Activated CD4-positive, alpha-beta T cell treated with anti-CD3 and anti-CD28 coated beads, Interleukin-2, Interleukin-6, amounts not matched to agents 100 ng/mL and 50 ng/mL, durations not matched to agents 16 hours and 8 hours (primary cell): ENCODE measurements at regions not wholly inside any gene's neighbourhood (a gene's known extent, or its start where the extent isn't known, plus 50 kb on each side); places are given as distances from the start of the nearest gene placed in this dataset.
"Not testable (repeated sequence)": the region's sequence is repeated elsewhere in the genome, so short reads cannot be mapped to it uniquely, and the experiment has no call there.

ENCODE experiments used
- DNase-seq: peaks from one replicate; pipeline ENCODE4 v3.0.0-alpha.2; 2020

GRCh38 chr11:67873223-67873622, 130.7 kb downstream of the UNC93B1 start:
- DNase-seq = not testable (repeated sequence)

GRCh38 chr11:67871168-67871567, 132.7 kb downstream of the UNC93B1 start:
- DNase-seq = not testable (repeated sequence)

- DNase-seq = not testable (repeated sequence)
These were observed 141.0 kb downstream of the UNC93B1 start for GRCh38 chr11:67862896-67863295.

GRCh38 chr11:67859513-67860161, 144.3 kb downstream of the UNC93B1 start:
- peak; percentile 50 for DNase-seq

GRCh38 chr11:67850747-67851146, 153.2 kb downstream of the UNC93B1 start:
- not testable (repeated sequence) for DNase-seq

- not testable (repeated sequence) for DNase-seq
These were observed 154.1 kb downstream of the UNC93B1 start for GRCh38 chr11:67849766-67850165.

GRCh38 chr11:67847896-67848875, 155.7 kb downstream of the UNC93B1 start:
- DNase-seq = not testable (repeated sequence)

- DNase-seq = not testable (repeated sequence)
These were observed 157.6 kb downstream of the UNC93B1 start for GRCh38 chr11:67846303-67846702.

GRCh38 chr11:67845296-67845695, 158.6 kb downstream of the UNC93B1 start:
- peak; percentile 8 for DNase-seq

- not testable (repeated sequence) for DNase-seq
These were observed 163.3 kb downstream of the UNC93B1 start for GRCh38 chr11:67840599-67840998.

GRCh38 chr11:67830152-67830551, 155.7 kb upstream of the ALDH3B2 start:
- DNase-seq = not testable (repeated sequence)

GRCh38 chr11:67826951-67827296, 152.5 kb upstream of the ALDH3B2 start:
- not testable (repeated sequence) for DNase-seq

- DNase-seq = not testable (repeated sequence)
These were observed 151.9 kb upstream of the ALDH3B2 start for GRCh38 chr11:67826028-67826950.

- DNase-seq = not testable (repeated sequence)
These were observed 150.4 kb upstream of the ALDH3B2 start for GRCh38 chr11:67824861-67825260.

- DNase-seq = no peak
These were observed 145.7 kb upstream of the ALDH3B2 start for GRCh38 chr11:67820081-67820480.

- not testable (repeated sequence) for DNase-seq
These were observed 143.1 kb upstream of the ALDH3B2 start for GRCh38 chr11:67817558-67817957.

- DNase-seq = not testable (repeated sequence)
These were observed 134.9 kb upstream of the ALDH3B2 start for GRCh38 chr11:67809301-67809700.

GRCh38 chr11:67807896-67808295, 133.5 kb upstream of the ALDH3B2 start:
- not testable (repeated sequence) for DNase-seq

GRCh38 chr11:67806728-67807235, 132.4 kb upstream of the ALDH3B2 start:
- DNase-seq = not testable (repeated sequence)

- DNase-seq = not testable (repeated sequence)
These were observed 131.8 kb upstream of the ALDH3B2 start for GRCh38 chr11:67806183-67806582.

GRCh38 chr11:67805253-67806126, 131.1 kb upstream of the ALDH3B2 start:
- peak; percentile 99 for DNase-seq
